Activated naive CD4-positive, alpha-beta T cell treated with anti-CD3 and anti-CD28 coated beads, Interleukin-2, amount 50 U/mL, for 16 hours (primary cell): ENCODE measurements at regions not wholly inside any gene's neighbourhood (a gene's known extent, or its start where the extent isn't known, plus 50 kb on each side); places are given as distances from the start of the nearest gene placed in this dataset.

Experiments
- DNase-seq: peaks from one replicate; pipeline ENCODE4 v3.0.0-alpha.2; 2020

- DNase-seq = no peak
Measured at GRCh38 chr6:150713487-150713886, 113.8 kb downstream of the PLEKHG1 start.

GRCh38 chr6:150713931-150714330 lies 114.2 kb downstream of the PLEKHG1 start:
- no peak for DNase-seq

- no peak for DNase-seq
Measured at GRCh38 chr6:150715133-150715532, 115.4 kb downstream of the PLEKHG1 start.

GRCh38 chr6:150717419-150717818 lies 117.7 kb downstream of the PLEKHG1 start:
- no peak for DNase-seq

GRCh38 chr6:150719099-150719766 lies 119.5 kb downstream of the PLEKHG1 start:
- no peak for DNase-seq

GRCh38 chr6:150719831-150720230 lies 120.1 kb downstream of the PLEKHG1 start:
- DNase-seq = no peak

GRCh38 chr6:150720774-150721233 lies 121.1 kb downstream of the PLEKHG1 start:
- DNase-seq = no peak

- DNase-seq = no peak
Measured at GRCh38 chr6:150721418-150722266, 122.0 kb downstream of the PLEKHG1 start.

- no peak for DNase-seq
Measured at GRCh38 chr6:150722614-150723344, 123.1 kb downstream of the PLEKHG1 start.

GRCh38 chr6:150723345-150723658 lies 123.6 kb downstream of the PLEKHG1 start:
- no peak for DNase-seq

GRCh38 chr6:150723857-150724256 lies 124.2 kb downstream of the PLEKHG1 start:
- no peak for DNase-seq

- DNase-seq = no peak
Measured at GRCh38 chr6:150725795-150726194, 126.1 kb downstream of the PLEKHG1 start.

GRCh38 chr6:150729188-150729748 lies 129.6 kb downstream of the PLEKHG1 start:
- DNase-seq = no peak

GRCh38 chr6:150730801-150731457 lies 131.2 kb downstream of the PLEKHG1 start:
- no peak for DNase-seq

GRCh38 chr6:150732765-150733539 lies 132.6 kb upstream of the MTHFD1L start:
- DNase-seq = no peak

- no peak for DNase-seq
Measured at GRCh38 chr6:150733726-150734125, 131.8 kb upstream of the MTHFD1L start.

- no peak for DNase-seq
Measured at GRCh38 chr6:150734235-150734634, 131.3 kb upstream of the MTHFD1L start.

GRCh38 chr6:150735341-150735851 lies 130.1 kb upstream of the MTHFD1L start:
- no peak for DNase-seq

GRCh38 chr6:150738092-150738629 lies 127.3 kb upstream of the MTHFD1L start:
- no peak for DNase-seq

- no peak for DNase-seq
Measured at GRCh38 chr6:150739711-150740349, 125.7 kb upstream of the MTHFD1L start.

GRCh38 chr6:150740453-150740852 lies 125.0 kb upstream of the MTHFD1L start:
- no peak for DNase-seq
